ENCODE measurements at regions not wholly inside any gene's neighbourhood (a gene's known extent, or its start where the extent isn't known, plus 50 kb on each side); places are given as distances from the start of the nearest gene placed in this dataset.

- Mint-ChIP-seq H3K27ac (ENCODE audit: unreplicated experiment) (no peak overlapping the region), H3K9me3 (ENCODE audit: unreplicated experiment) (no peaks in the 10 kb centered on the region), H3K27me3 (ENCODE audit: unreplicated experiment) (no peaks in the 10 kb centered on the region), H3K36me3 (ENCODE audit: low read depth, unreplicated experiment) (no peaks in the 10 kb centered on the region), H3K4me3 (ENCODE audit: unreplicated experiment) (no peak overlapping the region), H3K4me1 (ENCODE audit: unreplicated experiment) (no peaks in the 10 kb centered on the region)
- no peak for TF ChIP-seq CTCF (IDR thresholded peaks at IDR 0.05; ENCODE audit: unreplicated experiment)
- DNase-seq (ENCODE audit: low spot score) = no peak
Measured at GRCh38 chr3:98966434-98966833, 64.9 kb upstream of the DCBLD2 start.

GRCh38 chr3:98964784-98965183, 63.3 kb upstream of the DCBLD2 start:
- no peak overlapping the region for H3K4me3 Mint-ChIP-seq (ENCODE audit: unreplicated experiment)
- H3K4me1 Mint-ChIP-seq (ENCODE audit: unreplicated experiment) = no peaks in the 10 kb centered on the region
- no peak for DNase-seq (ENCODE audit: low spot score)
- H3K27me3 Mint-ChIP-seq (ENCODE audit: unreplicated experiment) = no peaks in the 10 kb centered on the region
- no peak overlapping the region for H3K27ac Mint-ChIP-seq (ENCODE audit: unreplicated experiment)
- no peaks in the 10 kb centered on the region for H3K36me3 Mint-ChIP-seq (ENCODE audit: low read depth, unreplicated experiment)
- H3K9me3 Mint-ChIP-seq (ENCODE audit: unreplicated experiment) = no peaks in the 10 kb centered on the region
- no peak for TF ChIP-seq CTCF (IDR thresholded peaks at IDR 0.05; ENCODE audit: unreplicated experiment)

GRCh38 chr3:98963546-98963945, 62.1 kb upstream of the DCBLD2 start:
- Mint-ChIP-seq H3K27ac (ENCODE audit: unreplicated experiment) (no peak overlapping the region), H3K36me3 (ENCODE audit: low read depth, unreplicated experiment) (no peaks in the 10 kb centered on the region), H3K4me3 (ENCODE audit: unreplicated experiment) (no peak overlapping the region), H3K27me3 (ENCODE audit: unreplicated experiment) (no peaks in the 10 kb centered on the region), H3K9me3 (ENCODE audit: unreplicated experiment) (no peaks in the 10 kb centered on the region), H3K4me1 (ENCODE audit: unreplicated experiment) (no peaks in the 10 kb centered on the region)
- DNase-seq (ENCODE audit: low spot score) = no peak
- no peak for TF ChIP-seq CTCF (IDR thresholded peaks at IDR 0.05; ENCODE audit: unreplicated experiment)

- DNase-seq (ENCODE audit: low spot score) = no peak
- Mint-ChIP-seq H3K9me3 (ENCODE audit: unreplicated experiment) (no peaks in the 10 kb centered on the region), H3K36me3 (ENCODE audit: low read depth, unreplicated experiment) (no peaks in the 10 kb centered on the region), H3K4me3 (ENCODE audit: unreplicated experiment) (no peak overlapping the region), H3K27me3 (ENCODE audit: unreplicated experiment) (no peaks in the 10 kb centered on the region), H3K4me1 (ENCODE audit: unreplicated experiment) (no peaks in the 10 kb centered on the region), H3K27ac (ENCODE audit: unreplicated experiment) (no peak overlapping the region)
- no peak for TF ChIP-seq CTCF (IDR thresholded peaks at IDR 0.05; ENCODE audit: unreplicated experiment)
Measured at GRCh38 chr3:98962951-98963350, 61.5 kb upstream of the DCBLD2 start.

GRCh38 chr3:98962189-98962930, 60.9 kb upstream of the DCBLD2 start:
- Mint-ChIP-seq H3K9me3 (ENCODE audit: unreplicated experiment) (no peaks in the 10 kb centered on the region), H3K27ac (ENCODE audit: unreplicated experiment) (no peak overlapping the region), H3K4me1 (ENCODE audit: unreplicated experiment) (no peaks in the 10 kb centered on the region), H3K4me3 (ENCODE audit: unreplicated experiment) (no peak overlapping the region), H3K27me3 (ENCODE audit: unreplicated experiment) (no peaks in the 10 kb centered on the region), H3K36me3 (ENCODE audit: low read depth, unreplicated experiment) (no peaks in the 10 kb centered on the region)
- no peak for TF ChIP-seq CTCF (IDR thresholded peaks at IDR 0.05; ENCODE audit: unreplicated experiment)
- DNase-seq (ENCODE audit: low spot score) = no peak

Measured in endothelial cell (in vitro differentiated cells).